Skeletal muscle tissue (tissue), 3 donors: ENCODE measurements at regions not wholly inside any gene's neighbourhood (a gene's known extent, or its start where the extent isn't known, plus 50 kb on each side); places are given as distances from the start of the nearest gene placed in this dataset.

Experiments used
- H3K27ac ChIP-seq: one replicate; pipeline ENCODE4 v1.7.0; 2013; ENCODE audit warnings: mild to moderate bottlenecking, low read depth, low read length, inconsistent platforms
- H3K27me3 ChIP-seq, 3 donors: one replicate each; pipeline ENCODE4 v1.7.0; 2013; ENCODE audit warnings: low read length in 3 of 3; ENCODE audit not compliant: control insufficient read depth in 3 of 3, insufficient read depth in 3 of 3
- H3K36me3 ChIP-seq, 3 donors: one replicate each; pipeline ENCODE4 v1.7.0; 2013; ENCODE audit warnings: low read length in 3 of 3; ENCODE audit not compliant: control insufficient read depth in 3 of 3, insufficient read depth in 3 of 3
- H3K4me1 ChIP-seq, 3 donors: one replicate each; pipeline ENCODE4 v1.7.0; 2013; ENCODE audit warnings: low read length in 3 of 3, mild to moderate bottlenecking in 3 of 3; ENCODE audit not compliant: control insufficient read depth in 3 of 3, insufficient read depth in 3 of 3
- H3K4me3 ChIP-seq, 3 donors: one replicate each; pipeline ENCODE4 v1.7.0; 2013; ENCODE audit warnings: low read length in 3 of 3
- H3K9ac ChIP-seq, 3 donors: one replicate each; pipeline ENCODE4 v1.7.0; 2013; ENCODE audit warnings: low read length in 3 of 3, mild to moderate bottlenecking in 3 of 3, moderate library complexity in 2 of 3, low read depth in 1 of 3
- H3K9me3 ChIP-seq, 3 donors: one replicate each; pipeline ENCODE4 v1.7.0; 2013; ENCODE audit warnings: low read length in 3 of 3; ENCODE audit not compliant: control insufficient read depth in 3 of 3
- donor health status: Osteomylitis.

- no peaks in the 10 kb centered on the region for H3K9me3 ChIP-seq
- H3K27ac ChIP-seq, result no peak overlapping the region
- H3K9ac ChIP-seq, result no peak overlapping the region
- H3K4me1 ChIP-seq, result no peaks in the 10 kb centered on the region
- no peak overlapping the region for H3K4me3 ChIP-seq
- H3K36me3 ChIP-seq, result no peaks in the 10 kb centered on the region
- no peaks in the 10 kb centered on the region for H3K27me3 ChIP-seq
These were observed 851.1 kb downstream of the SLC4A3 start for GRCh38 chr2:220478305-220479058.

- H3K4me1 ChIP-seq, result no peaks in the 10 kb centered on the region
- no peak overlapping the region for H3K4me3 ChIP-seq
- no peaks in the 10 kb centered on the region for H3K9me3 ChIP-seq
- H3K36me3 ChIP-seq, result no peaks in the 10 kb centered on the region
- H3K27me3 ChIP-seq, result no peaks in the 10 kb centered on the region
- H3K9ac ChIP-seq, result no peak overlapping the region
- H3K27ac ChIP-seq, result no peak overlapping the region
These were observed 855.3 kb downstream of the SLC4A3 start for GRCh38 chr2:220482716-220483115.

GRCh38 chr2:220489121-220489520 lies 861.7 kb downstream of the SLC4A3 start:
- no peaks in the 10 kb centered on the region for H3K4me1 ChIP-seq
- H3K27me3 ChIP-seq, result peaks cover 0 to 3% (median 0%) of the 10 kb centered on the region in 3 donors
- H3K27ac ChIP-seq, result no peak overlapping the region
- no peaks in the 10 kb centered on the region for H3K36me3 ChIP-seq
- H3K9me3 ChIP-seq, result no peaks in the 10 kb centered on the region
- no peak overlapping the region for H3K9ac ChIP-seq
- no peak overlapping the region for H3K4me3 ChIP-seq

- H3K4me1 ChIP-seq, result no peaks in the 10 kb centered on the region
- H3K27ac ChIP-seq, result no peak overlapping the region
- H3K36me3 ChIP-seq, result no peaks in the 10 kb centered on the region
- peaks cover 0 to 3% (median 0%) of the 10 kb centered on the region in 3 donors for H3K27me3 ChIP-seq
- no peak overlapping the region for H3K9ac ChIP-seq
- no peaks in the 10 kb centered on the region for H3K9me3 ChIP-seq
- no peak overlapping the region for H3K4me3 ChIP-seq
These were observed 864.2 kb downstream of the SLC4A3 start for GRCh38 chr2:220491670-220492069.

GRCh38 chr2:220493871-220494525 lies 866.6 kb downstream of the SLC4A3 start:
- no peaks in the 10 kb centered on the region for H3K4me1 ChIP-seq

DNA sequence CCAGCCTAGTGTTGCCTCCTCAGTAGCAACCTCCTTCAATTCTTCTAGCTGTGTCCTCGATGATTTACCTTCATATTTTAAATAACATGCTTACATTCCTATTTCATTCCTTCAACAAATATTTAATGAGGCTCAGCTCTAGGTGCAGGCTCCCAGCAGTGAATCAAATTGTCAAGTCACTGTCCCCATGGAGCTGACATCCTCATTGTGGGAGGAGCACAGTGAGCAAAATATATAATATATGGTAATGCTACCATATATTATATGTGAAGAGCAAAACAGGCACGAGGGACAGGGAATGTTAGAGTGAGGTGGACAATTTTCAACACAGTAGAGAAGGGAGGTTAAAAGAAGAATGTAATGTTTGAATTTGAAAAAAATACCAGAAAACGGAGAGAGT lies 869.1 kb downstream of the SLC4A3 start:
- no peak overlapping the region for H3K27ac ChIP-seq
- H3K9me3 ChIP-seq, result no peaks in the 10 kb centered on the region
- no peaks in the 10 kb centered on the region for H3K36me3 ChIP-seq
- no peaks in the 10 kb centered on the region for H3K4me1 ChIP-seq
- H3K9ac ChIP-seq, result no peak overlapping the region
- H3K4me3 ChIP-seq, result no peak overlapping the region
- peaks cover 0 to 3% (median 0%) of the 10 kb centered on the region in 3 donors for H3K27me3 ChIP-seq

More at GRCh38 chr2:220493871-220494525, 866.6 kb downstream of the SLC4A3 start:
- Histone ChIP-seq H3K4me3 (no peak overlapping the region), H3K9me3 (no peaks in the 10 kb centered on the region), H3K27ac (no peak overlapping the region), H3K9ac (no peak overlapping the region), H3K36me3 (no peaks in the 10 kb centered on the region), H3K27me3 (peaks cover 0 to 3% (median 0%) of the 10 kb centered on the region in 3 donors)

DNA sequence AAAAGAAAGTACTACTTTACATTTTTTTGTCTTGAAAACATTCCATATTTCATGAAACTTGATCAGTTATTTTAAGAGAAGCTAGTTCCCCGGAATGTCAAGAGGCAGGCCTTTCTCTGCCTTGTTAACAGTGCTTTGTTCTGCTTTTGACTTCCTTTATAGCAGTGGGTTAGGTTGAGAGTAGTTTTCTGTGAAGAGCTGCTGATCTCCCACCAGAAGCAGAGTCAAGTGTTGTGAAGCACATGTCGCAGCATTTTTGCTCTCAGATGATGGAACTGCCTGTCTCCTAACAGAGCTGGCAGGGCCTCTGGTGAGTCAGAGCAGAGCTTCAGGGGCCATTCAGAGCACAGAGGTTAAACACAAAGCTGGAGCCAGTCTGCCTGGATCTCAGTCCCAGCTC lies 871.8 kb downstream of the SLC4A3 start:
- H3K27me3 ChIP-seq, result no peaks in the 10 kb centered on the region
- no peaks in the 10 kb centered on the region for H3K36me3 ChIP-seq
- H3K9me3 ChIP-seq, result no peaks in the 10 kb centered on the region
- no peaks in the 10 kb centered on the region for H3K4me1 ChIP-seq
- H3K4me3 ChIP-seq, result no peak overlapping the region
- H3K27ac ChIP-seq, result no peak overlapping the region
- no peak overlapping the region for H3K9ac ChIP-seq

- H3K4me1 ChIP-seq, result no peaks in the 10 kb centered on the region
These were observed 875.1 kb downstream of the SLC4A3 start for GRCh38 chr2:220502539-220502938.

DNA sequence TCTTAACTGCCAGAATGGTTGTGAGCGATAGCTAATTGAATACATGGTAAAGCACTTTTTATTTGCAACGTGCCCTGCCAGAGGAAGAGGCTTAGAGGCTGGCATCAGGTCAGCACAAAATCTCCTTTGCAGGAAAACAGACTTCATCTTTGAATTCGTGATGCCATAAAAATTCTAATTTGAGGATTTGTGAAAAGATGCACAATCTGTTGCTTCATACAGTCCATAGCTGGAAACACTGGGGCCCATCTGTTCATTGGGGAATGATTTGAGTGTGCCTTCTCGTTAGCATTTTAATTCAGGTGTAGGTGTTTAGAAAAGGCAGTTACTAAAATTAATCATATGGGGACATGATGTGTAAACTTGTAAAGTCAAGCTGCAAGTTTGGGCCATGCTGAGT lies 876.0 kb downstream of the SLC4A3 start:
- H3K27ac ChIP-seq, result no peak overlapping the region
- no peak overlapping the region for H3K4me3 ChIP-seq
- H3K36me3 ChIP-seq, result no peaks in the 10 kb centered on the region
- H3K9me3 ChIP-seq, result no peaks in the 10 kb centered on the region
- H3K27me3 ChIP-seq, result no peaks in the 10 kb centered on the region
- no peaks in the 10 kb centered on the region for H3K4me1 ChIP-seq
- H3K9ac ChIP-seq, result no peak overlapping the region

More at GRCh38 chr2:220502539-220502938, 875.1 kb downstream of the SLC4A3 start:
- Histone ChIP-seq H3K27me3 (no peaks in the 10 kb centered on the region), H3K36me3 (no peaks in the 10 kb centered on the region), H3K9ac (no peak overlapping the region), H3K9me3 (no peaks in the 10 kb centered on the region), H3K27ac (no peak overlapping the region), H3K4me3 (no peak overlapping the region)

- no peak overlapping the region for H3K27ac ChIP-seq
- H3K4me3 ChIP-seq, result no peak overlapping the region
- H3K36me3 ChIP-seq, result no peaks in the 10 kb centered on the region
- no peaks in the 10 kb centered on the region for H3K9me3 ChIP-seq
- no peak overlapping the region for H3K9ac ChIP-seq
- H3K4me1 ChIP-seq, result no peaks in the 10 kb centered on the region
- no peaks in the 10 kb centered on the region for H3K27me3 ChIP-seq
These were observed 877.6 kb downstream of the SLC4A3 start for GRCh38 chr2:220504938-220505503.
